SK-MEL-5 (cell line): ENCODE measurements at regions not wholly inside any gene's neighbourhood (a gene's known extent, or its start where the extent isn't known, plus 50 kb on each side); places are given as distances from the start of the nearest gene placed in this dataset.
"Not testable (repeated sequence)": the region's sequence is repeated elsewhere in the genome, so short reads cannot be mapped to it uniquely, and the experiment has no call there.

ENCODE experiments used
- DNase-seq: peaks from one replicate; pipeline ENCODE4 v3.0.0-alpha.2; 2016; ENCODE audit warnings: low read depth, low spot score
- in situ Hi-C: cut with HindIII; loops from 2 replicates; pipeline ENCODE4 v1.10.0; 2016; ENCODE audit warnings: low sequenced_read_pairs, high pct_unique_total_duplicates, low pct_unique_long_range_greater_than_20kb

DNA sequence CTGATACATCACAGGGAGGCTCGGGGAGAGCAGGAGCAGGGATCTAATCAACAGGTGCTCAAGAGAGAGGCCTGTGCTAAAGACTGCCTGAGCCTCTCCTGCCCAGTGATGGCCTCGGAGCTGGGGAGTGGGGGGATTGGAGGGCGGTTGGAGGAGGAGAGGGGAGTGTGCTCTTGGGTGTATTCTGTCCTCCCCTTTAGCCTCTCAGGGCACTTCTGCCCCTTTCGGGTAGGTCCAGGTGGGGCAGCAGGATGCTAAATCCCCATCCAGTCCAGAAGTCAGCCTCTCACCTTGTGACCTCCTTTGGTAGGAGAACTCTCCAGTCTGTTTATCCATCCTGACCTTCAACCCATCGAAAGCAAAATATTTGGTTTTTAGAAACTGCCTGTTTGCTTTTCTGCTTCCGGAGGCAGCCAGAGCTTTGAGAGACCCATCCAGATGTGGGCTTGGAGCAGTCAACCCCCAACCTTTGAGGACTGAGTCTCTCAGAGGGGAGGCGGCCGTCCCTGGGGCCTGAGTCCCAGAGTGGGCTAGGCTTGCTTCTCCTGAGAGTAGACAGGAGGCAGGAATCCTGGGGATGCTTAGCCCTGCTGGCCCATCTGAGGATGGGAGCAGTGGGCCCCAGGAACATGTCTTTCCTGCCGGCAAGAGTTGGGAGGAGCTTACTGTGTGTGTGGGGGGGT, 105.2 kb upstream of the SYT13 start:
- in situ Hi-C loops: no loop called here
- no peak for DNase-seq

DNA sequence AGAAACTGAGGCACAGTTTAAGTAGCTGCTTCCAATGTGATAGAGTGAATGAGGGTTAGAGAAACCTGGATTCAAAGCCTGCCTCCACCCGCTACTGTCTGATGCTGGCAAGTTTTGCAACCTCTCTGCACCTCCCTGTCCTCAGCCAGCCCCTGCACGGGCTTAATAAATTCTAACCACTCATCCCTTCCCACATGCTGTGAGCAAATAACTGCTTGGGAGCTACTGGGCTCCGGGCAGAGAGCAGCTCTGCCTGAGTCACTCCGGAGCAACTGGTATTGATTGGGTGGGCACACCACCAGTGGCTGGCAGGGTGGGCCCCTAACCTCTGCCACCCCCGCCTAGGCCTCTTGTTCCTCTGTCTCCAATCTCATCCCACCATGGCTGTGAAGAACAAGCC, 104.3 kb upstream of the SYT13 start:
- in situ Hi-C loops: no loop called here
- no peak for DNase-seq

DNA sequence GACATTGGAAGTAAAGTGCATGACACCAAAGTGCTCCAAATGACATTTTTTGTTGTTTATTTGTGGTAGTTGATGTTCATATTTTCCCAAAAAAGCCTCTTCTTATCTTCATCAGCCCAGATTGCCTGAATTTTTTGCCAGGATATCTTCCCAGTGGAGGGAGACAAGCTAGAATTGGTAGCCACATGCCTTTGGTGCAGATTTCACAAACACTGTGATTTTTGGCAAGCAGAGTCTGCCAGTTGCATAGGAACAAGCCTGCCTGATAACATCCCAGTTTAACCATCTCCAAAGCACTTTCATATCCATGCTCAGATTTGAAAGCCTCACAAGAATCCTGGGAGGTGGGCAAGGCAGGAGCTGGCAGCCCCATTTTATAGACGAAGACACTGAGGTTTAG, 102.3 kb upstream of the SYT13 start:
- in situ Hi-C loops: no loop called here
- no peak for DNase-seq

DNA sequence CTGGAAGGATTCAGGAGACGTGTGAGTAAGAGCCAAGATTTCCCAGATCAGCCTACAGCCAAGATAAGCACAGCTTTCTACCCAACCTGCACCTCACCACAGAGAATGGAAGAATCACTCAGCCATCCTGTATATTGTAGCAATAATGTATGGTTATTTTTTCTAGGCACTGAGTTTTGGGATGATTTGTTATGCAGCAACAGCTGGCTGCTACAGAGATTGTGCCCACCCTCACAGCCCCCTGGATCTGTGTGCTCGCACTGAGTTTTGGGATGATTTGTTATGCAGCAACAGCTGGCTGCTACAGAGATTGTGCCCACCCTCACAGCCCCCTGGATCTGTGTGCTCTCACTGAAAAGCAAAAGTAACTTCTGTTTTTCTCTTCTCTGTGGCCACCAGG, 101.7 kb upstream of the SYT13 start:
- in situ Hi-C loops, DNase-seq: not testable (repeated sequence)

DNA sequence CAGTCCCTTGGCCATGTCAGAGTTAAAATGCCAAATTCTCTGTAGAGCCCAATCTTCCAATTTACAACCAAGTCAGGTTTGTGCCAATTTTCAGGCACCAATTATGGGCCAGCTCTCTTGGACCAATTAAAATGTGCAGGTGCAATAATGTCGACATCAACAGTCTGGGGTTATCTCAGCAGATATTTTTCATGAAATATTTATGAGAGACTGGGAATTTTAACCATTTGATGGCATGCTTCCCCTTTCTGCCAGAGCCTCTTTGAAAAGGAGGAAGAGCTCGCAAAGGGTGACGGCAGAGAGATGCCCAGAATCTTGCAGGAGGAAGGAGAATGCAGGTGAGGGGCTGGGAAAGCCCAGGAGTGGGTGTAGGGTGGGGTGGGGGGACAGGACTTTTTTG, 100.8 kb upstream of the SYT13 start:
- in situ Hi-C loops: no loop called here
- DNase-seq: no peak

DNA sequence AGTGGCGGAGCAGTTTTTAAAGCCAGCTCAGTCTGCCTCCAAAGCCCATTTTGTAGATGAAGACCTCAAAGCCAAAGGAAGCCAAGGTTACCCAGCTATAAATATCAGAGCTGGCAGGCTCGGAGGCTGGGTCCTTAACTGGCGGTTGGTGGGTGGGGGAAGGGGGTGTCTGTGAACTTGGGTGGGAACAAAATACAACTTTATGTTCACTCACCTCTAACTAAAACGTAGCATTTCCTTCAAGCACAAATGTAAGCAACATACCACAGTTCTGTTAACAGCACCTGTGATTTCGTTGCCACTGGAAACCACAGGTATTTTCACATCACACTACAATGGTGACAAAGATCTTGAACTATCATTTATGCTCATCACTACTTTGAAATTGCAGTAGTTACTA, 99.7 kb upstream of the SYT13 start:
- in situ Hi-C loops: no loop called here
- DNase-seq: no peak

DNA sequence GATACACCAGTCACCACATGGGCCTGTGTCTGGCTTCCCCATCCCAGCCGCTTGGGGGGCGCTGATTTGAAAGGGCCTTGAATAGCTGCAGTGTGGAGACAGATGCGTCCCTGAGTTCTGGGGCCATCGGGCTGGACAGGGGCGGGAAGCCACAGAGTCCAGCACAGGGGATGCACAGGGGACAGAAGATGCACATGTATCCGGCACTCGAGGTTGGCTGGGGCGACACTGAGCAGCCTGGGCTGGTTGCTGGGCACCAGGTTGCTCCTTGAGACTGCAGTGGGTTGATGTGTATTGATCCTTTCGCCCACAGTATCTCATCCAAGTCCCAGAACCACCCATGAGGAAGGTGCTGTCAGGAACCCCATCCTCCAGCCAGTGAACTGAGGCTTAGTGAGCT, 99.3 kb upstream of the SYT13 start:
- in situ Hi-C loops: no loop called here
- DNase-seq: no peak

DNA sequence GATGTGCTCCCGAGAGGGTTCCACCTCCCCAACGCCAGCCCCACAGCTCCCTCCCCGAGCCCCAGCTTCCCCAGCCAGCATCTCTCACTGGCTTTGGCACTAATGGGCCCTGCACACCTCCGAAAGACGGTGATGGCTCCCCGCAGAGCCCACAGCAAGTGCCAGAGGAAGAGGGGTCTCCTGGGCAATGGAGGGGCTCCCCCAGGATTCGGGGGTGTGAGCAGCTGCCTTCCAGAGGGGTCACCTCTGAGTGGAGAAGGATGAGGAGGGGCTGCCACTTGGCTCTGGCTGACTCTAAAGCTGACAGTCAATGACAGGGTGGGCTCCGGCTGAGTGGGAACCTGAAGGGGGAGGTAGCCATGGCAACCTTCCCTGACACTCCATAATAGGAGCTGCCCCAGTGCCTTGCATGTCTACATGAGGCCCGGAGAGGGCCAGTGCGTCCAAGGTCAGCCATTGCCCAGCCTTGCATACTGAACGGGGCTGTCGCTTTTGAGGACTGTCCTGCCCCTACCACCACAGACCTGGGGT, 98.6 kb upstream of the SYT13 start:
- DNase-seq: no peak
- in situ Hi-C loops: no loop called here

DNA sequence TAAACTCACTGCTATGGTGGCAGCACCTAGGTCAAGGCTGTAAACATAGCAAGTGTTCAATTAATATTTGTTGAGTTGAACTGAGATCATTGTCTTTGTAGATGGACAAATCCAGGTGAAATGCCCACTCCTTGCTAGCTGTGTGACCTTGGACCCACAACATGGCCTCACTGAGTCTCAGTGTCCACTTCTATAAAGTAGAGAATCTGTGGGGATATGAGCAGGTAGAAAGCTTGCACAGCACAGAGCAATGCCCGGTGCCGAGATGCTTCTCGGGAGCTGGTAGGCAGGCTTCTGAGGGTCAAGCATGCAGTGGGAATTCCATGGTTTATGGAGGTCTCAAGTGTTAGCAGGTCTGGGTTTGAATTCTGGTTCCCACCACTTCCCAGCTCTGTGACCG, 97.9 kb upstream of the SYT13 start:
- no peak for DNase-seq
- in situ Hi-C loops: no loop called here

DNA sequence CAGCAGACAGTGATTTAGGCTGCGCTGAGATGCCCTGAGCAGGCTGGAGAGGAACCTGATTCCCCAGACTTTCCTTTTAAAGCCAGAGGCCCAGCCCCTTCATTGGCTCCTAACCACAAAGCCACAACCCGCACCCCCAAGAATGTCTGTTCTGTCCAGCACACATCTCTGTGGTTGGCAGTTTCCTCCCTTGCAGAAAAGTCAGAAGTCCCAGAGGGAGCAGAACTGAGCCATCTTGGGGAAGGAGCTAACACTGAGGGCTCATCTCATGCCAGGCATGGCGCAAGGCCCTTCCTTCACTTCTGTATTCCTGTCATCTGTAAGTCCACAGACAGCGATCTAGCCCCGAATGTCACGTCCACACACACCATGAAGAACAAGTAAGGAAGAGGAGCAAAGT, 97.1 kb upstream of the SYT13 start:
- in situ Hi-C loops: no loop called here

DNA sequence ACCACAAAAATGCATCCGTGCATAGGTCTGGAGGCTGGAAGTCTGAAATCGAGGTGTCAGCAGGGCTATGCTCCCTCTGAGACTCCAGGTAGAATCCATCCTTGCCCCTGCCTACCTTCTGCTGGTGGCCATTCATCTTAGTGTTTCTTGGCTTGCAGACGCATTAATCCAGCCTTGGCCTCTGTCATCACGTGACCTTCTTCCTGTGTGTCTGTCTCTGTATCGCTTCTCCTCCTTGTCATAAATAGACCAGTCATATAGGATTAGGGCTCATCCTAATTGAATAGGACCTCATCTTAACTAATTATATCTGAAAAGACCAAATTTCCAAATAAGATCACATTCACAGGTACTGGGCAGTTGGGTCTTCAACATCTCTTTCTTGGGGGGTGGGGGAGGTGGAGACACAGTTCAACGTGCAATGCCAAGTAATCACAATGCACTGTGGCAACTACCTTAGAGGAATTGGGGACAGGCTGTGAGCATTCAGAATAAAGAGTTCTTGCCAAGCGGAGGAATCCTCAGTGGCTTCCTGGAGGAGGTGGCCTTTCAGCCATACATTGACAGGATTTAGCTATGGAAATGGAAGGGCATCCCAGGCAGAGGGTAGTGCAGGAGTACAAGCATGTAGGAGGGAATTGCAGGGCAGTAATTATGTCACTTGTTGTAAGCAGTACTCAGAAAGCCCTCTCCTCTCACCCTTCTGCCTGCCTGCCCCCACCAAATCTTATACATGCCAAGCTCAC, 96.2 kb upstream of the SYT13 start:
- DNase-seq: no peak
- in situ Hi-C loops: no loop called here

More for the DNA sequence above, 97.1 kb upstream of the SYT13 start:
- DNase-seq: no peak

DNA sequence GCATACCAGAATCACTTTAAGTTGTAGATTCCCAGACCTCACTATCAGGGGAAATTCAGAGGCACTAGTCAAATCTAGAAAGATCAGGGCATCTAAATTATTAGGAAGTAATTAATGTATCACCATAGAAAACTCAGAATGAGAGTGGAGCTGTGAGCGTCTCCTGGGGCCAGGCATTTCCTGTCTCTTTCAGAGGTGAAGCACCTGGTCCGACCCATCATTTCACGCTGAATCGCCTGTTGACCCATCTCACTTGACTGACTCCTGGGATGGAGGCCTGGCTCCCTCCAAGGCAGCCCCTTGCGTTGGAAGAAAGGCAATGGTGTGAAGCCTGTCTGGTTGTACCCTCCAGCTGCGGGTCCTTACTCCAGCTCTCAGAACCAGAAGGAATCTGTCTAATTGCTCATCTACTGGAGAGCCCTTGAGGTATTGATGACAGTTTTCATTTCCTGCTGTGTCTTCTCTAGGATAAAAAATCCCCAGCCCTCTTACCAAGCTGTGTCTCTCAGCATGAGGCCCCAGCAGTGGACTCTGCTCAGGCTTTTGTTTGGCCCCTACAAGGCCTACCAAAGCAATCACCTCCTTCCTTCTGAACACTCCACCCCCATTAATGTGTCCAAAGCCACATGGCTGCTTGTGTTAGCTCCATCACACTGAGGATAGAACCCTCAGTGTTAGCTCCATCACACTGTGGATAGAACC, 93.2 kb upstream of the SYT13 start:
- DNase-seq: no peak
- in situ Hi-C loops: no loop called here

DNA sequence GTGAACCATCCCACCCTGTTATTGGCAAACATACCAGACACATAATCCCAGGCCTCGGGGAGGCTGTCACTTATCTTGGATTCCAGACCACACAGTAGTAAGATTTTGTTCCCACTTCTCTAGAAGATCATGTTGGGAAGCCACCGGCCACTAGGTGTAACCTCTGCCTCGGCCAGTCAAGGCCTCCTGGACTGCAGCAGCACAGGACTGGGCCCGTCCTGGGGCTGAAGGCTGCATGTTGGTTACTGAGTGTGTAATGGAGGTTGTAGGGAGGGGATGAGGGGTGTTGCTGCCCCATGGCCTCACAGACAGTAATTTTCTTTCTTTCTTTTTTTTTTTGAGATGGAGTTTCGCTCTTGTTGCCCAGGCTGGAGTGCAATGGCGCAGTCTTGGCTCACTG, 92.4 kb upstream of the SYT13 start:
- in situ Hi-C loops: no loop called here
- DNase-seq: no peak

DNA sequence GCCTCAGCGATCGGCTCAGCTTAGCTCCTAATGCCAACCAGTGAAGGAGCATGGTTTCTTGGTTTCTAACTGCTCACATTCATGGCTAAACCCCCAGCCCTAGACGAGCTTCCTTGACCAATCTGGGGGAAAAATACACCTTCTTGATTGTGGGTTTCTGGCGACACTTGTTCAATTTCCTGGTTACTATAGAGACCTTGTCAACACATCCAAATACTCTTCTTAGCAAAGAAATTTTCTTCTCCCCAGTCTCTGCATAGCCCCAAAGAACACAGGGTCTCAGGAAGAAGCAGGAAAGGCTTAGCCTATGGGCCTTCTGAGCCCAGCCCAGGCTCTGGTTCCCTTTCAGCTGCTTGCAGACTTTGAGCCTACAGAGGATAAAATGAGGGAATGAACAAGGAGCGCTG, 88.5 kb upstream of the SYT13 start:
- in situ Hi-C loops: no loop called here
- no peak for DNase-seq

DNA sequence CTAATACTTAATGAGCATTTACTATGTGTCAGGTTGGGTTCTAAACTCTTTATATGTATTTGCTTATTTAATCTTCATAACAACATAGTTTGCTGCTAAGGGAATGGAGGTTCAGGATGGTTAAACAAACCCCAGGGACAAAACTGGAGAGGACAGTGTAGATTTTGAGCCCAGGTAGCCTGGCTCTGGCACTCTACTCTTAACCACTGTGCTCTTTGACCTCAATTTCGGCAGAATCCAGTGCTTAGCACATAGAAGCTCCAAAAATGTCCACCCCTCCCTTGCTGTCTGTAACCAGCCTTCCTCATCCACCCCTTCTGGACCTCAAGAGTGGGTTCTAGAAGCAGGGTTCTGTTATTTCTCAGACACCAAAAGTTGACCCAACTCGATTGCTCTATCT, 88.0 kb upstream of the SYT13 start:
- in situ Hi-C loops: no loop called here

DNA sequence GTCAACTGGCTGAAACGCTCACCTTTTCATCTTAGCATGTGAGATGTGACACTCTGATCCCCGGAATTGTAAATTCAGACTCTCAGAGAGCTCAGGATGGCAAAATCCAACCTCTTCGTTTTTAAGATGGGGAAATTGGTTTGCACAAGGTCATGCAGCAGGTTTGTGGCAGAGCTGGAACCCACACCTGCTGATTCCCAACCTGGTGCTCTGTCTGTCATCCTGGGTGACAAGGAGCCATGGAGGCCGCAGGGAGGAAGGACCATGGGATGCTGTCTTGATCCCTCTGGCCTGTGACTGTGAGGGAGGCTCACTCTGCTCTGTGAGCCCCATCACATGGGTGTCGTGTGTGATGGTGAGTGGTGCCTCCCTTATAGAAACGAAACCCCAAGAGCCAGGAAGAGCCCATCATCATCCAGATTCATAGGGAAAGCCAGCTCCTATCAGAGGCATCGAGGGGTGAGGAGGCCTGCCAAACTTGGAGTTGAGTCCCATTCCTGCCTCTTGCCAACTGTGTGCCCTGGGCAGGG, 87.4 kb upstream of the SYT13 start:
- DNase-seq: no peak
- in situ Hi-C loops: no loop called here

More for the DNA sequence above, 88.0 kb upstream of the SYT13 start:
- no peak for DNase-seq

DNA sequence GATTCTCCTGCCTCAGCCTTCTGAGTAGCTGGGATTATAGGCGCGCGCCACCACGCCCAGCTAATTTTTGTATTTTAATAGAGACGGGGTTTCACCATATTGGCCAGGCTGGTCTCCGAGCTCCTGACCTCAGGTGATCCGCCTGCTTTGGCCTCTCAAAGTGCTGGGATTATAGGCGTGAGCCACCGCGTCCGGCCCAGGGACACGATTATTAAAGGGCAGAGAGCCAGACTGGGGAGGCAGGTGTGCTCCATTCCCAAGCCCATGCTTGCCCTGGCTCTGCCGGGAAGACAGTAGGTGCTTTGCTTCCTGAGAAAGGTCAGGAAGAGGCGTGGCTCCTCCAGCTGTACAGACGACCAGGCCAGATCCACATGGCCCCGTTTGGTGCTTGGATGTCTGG, 86.3 kb upstream of the SYT13 start:
- DNase-seq, in situ Hi-C loops: not testable (repeated sequence)
